ENCODE measurements at regions not wholly inside any gene's neighbourhood (a gene's known extent, or its start where the extent isn't known, plus 50 kb on each side); places are given as distances from the start of the nearest gene placed in this dataset.
"Not testable (repeated sequence)": the region's sequence is repeated elsewhere in the genome, so short reads cannot be mapped to it uniquely, and the experiment has no call there.

DNA sequence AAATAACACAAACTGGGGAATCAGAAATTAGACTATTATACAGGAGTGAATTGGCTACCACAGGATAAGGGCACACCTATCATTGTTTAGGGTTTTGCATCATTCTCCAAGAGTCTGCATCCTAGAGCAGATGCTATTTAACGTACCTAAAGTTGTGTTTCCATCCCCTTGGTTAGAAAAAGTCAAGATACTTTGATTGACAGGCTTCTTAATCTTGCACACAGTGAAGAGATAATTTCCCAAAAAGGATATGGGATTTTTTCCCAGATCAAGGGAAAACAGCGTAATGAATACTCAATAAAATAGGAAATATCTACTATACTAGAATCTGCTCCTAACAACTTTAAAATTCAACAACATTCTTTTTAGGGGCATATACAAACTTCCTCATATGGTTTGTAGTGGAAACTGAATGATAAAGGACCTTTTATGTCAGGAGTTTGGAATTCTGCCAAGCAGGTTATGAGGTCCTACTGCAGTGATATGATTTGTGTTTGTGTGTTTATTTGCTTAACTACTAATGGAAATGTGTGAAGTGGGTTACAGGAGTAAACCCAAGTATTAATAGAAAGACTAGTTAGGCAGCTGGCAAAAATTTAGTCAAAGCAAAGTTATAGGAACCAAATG is 124.1 kb upstream of the MME start:
- Mint-ChIP-seq H3K4me1 (no peaks in the 10 kb centered on the region), H3K36me3 (no peaks in the 10 kb centered on the region), H3K27ac (no peak overlapping the region), H3K4me3 (no peak overlapping the region), H3K9me3 (no peaks in the 10 kb centered on the region), H3K27me3 (no peaks in the 10 kb centered on the region)

DNA sequence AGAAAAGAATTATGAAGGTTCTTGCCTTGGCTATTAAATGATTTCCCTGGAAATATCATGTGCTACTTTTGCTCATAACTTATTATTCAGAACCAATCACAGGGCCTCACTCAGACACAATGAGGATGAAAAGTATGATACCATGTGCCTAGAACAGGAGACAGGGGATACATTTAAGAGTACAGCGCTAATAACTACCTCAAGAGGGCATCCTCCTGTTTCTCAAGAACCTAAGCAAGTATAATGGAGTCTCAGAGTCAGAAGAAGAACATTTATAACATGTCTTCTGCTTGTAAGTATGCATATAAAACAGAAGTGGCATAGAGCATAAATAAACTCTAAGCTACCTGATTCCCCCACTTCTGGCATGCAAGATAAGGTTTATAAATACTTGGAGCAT is 125.4 kb upstream of the MME start:
- no peak overlapping the region for H3K4me3 Mint-ChIP-seq

GRCh38 chr3:154953538-154953937 is 126.6 kb upstream of the MME start:
- Mint-ChIP-seq H3K27ac (no peak overlapping the region), H3K27me3 (no peaks in the 10 kb centered on the region), H3K36me3 (no peaks in the 10 kb centered on the region), H3K9me3 (peaks cover 0 to 3% (median 0%) of the 10 kb centered on the region in 3 donors), H3K4me3 (no peak overlapping the region), H3K4me1 (no peaks in the 10 kb centered on the region)

More for the DNA sequence above, 125.4 kb upstream of the MME start:
- peaks cover 0 to under 1% (median 0%) of the 10 kb centered on the region in 3 donors for H3K9me3 Mint-ChIP-seq
- no peaks in the 10 kb centered on the region for H3K36me3 Mint-ChIP-seq
- H3K27me3 Mint-ChIP-seq = no peaks in the 10 kb centered on the region
- H3K4me1 Mint-ChIP-seq = no peaks in the 10 kb centered on the region
- no peak overlapping the region for H3K27ac Mint-ChIP-seq

DNA sequence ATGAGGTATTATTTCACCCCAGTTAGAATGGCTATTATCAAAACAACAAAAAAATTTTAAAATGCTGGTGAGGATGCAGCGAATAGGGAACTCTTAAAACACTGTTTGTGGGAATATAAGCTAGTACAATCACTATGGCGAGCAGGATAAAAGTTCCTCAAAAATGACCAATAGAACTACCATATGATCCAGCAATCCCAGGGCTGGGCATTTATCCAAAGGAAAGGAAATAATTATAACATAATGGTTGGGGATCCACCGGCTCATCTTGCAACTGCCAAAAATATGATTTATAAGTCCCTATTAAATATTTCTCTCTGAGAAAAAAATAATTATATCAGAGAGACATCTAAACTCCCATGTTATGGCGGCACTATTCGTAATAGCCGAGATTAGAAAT is 127.6 kb upstream of the MME start:
- H3K27me3 Mint-ChIP-seq = no peaks in the 10 kb centered on the region
- no peaks in the 10 kb centered on the region for H3K4me1 Mint-ChIP-seq
- no peak overlapping the region for H3K4me3 Mint-ChIP-seq
- no peaks in the 10 kb centered on the region for H3K36me3 Mint-ChIP-seq
- H3K9me3 Mint-ChIP-seq = peaks cover 0 to 4% (median 0%) of the 10 kb centered on the region in 3 donors
- H3K27ac Mint-ChIP-seq = no peak overlapping the region

DNA sequence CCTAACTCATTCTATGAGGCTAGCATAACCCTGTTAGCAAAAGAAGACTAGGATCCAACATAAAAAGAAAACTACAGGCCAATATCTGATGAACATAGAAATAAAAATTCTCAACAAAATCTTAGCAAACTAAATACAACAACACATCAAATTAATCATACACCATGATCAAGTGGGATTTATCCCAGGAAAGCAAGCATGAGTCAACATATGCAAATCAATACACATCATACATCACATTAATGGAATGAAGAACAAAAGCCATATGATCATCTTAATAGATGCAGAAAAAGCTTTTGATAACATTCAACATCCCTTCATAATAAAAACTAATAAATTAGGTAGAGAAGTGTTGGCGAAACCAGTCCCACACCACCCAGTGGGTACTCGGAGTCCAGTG is 136.1 kb upstream of the MME start:
- H3K4me3 Mint-ChIP-seq = no peak overlapping the region
- H3K9me3 Mint-ChIP-seq = peaks cover 3 to 16% (median 14%) of the 10 kb centered on the region in 3 donors
- H3K27ac Mint-ChIP-seq = no peak overlapping the region
- no peaks in the 10 kb centered on the region for H3K36me3 Mint-ChIP-seq
- H3K4me1 Mint-ChIP-seq = no peaks in the 10 kb centered on the region
- H3K27me3 Mint-ChIP-seq = no peaks in the 10 kb centered on the region

DNA sequence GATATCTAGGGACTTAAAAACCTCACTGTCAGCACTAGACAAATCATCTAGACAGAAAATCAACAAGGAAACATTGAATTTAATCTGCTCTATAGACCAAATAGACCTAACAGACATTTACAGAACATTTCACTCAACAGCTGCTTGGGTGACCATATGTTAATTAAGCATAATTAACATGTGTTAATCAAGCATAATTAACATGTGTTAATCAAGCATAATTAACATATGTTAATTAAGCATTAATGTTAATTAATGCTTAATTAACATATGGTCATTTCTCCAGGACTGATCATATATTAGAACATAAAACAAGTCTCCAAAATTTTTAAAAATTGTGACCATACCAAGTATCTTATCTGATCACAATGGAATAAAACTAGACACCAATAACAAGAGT is 137.3 kb upstream of the MME start:
- Mint-ChIP-seq H3K27me3 (no peaks in the 10 kb centered on the region), H3K9me3 (peaks cover 4 to 16% (median 13%) of the 10 kb centered on the region in 3 donors), H3K4me1 (no peaks in the 10 kb centered on the region), H3K36me3 (no peaks in the 10 kb centered on the region), H3K27ac (no peak overlapping the region), H3K4me3 (no peak overlapping the region)

GRCh38 chr3:154936196-154936595 is 143.9 kb upstream of the MME start:
- Mint-ChIP-seq H3K27ac (no peak overlapping the region), H3K4me3 (no peak overlapping the region), H3K9me3 (peaks cover 4 to 7% (median 6%) of the 10 kb centered on the region in 3 donors)

GRCh38 chr3:154933581-154933980 is 146.5 kb upstream of the MME start:
- H3K4me1 Mint-ChIP-seq = no peaks in the 10 kb centered on the region
- H3K4me3 Mint-ChIP-seq = no peak overlapping the region
- H3K9me3 Mint-ChIP-seq = peaks cover 0 to 3% (median 2%) of the 10 kb centered on the region in 3 donors
- no peaks in the 10 kb centered on the region for H3K36me3 Mint-ChIP-seq
- H3K27me3 Mint-ChIP-seq = no peaks in the 10 kb centered on the region
- no peak overlapping the region for H3K27ac Mint-ChIP-seq

More at GRCh38 chr3:154936196-154936595, 143.9 kb upstream of the MME start:
- no peaks in the 10 kb centered on the region for H3K27me3 Mint-ChIP-seq
- no peaks in the 10 kb centered on the region for H3K4me1 Mint-ChIP-seq
- H3K36me3 Mint-ChIP-seq = no peaks in the 10 kb centered on the region

DNA sequence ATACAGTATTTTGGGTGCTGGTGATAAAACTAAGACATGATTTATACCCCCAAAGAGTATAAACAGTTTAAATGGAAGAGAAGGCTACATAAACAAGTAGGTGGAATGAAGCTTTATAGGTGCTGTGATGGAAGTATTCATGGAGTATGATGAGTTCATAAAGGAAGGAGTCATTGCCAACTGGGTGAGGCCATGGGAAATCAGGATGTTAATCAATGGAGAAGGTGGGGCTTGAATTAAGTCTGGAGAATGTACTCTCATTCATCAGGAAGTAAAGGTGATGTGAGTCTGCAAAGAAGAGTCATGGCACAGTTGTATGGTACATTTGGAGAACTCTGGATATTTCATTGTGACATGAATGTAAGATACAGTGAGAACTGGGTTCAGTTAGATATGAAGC is 147.5 kb upstream of the MME start:
- Mint-ChIP-seq H3K4me3 (no peak overlapping the region), H3K9me3 (peaks cover 0 to 2% (median under 1%) of the 10 kb centered on the region in 3 donors), H3K27ac (no peak overlapping the region), H3K4me1 (no peaks in the 10 kb centered on the region), H3K36me3 (no peaks in the 10 kb centered on the region), H3K27me3 (no peaks in the 10 kb centered on the region)

DNA sequence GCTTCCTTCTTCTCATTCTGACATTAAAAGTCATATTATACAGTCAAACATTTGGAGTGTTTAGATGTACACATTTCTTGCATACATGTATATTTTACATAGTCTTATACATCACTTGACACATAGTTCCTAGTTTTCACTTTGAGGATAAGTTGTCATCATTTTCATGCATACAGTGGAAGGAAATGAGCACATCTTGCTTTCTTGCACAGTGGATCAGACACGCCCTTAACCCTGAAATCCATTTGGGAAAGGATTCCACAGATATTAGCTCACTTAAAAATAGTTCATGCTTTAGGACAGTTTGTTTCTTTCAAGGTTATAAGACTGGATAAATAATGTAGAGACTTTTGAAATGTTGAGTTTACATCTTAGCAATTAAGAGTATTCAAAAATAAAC is 148.6 kb upstream of the MME start:
- H3K27ac Mint-ChIP-seq = no peak overlapping the region
- H3K9me3 Mint-ChIP-seq = peaks cover 0 to 2% (median 0%) of the 10 kb centered on the region in 3 donors
- H3K4me3 Mint-ChIP-seq = no peak overlapping the region
- no peaks in the 10 kb centered on the region for H3K4me1 Mint-ChIP-seq
- H3K36me3 Mint-ChIP-seq = no peaks in the 10 kb centered on the region
- H3K27me3 Mint-ChIP-seq = no peaks in the 10 kb centered on the region

DNA sequence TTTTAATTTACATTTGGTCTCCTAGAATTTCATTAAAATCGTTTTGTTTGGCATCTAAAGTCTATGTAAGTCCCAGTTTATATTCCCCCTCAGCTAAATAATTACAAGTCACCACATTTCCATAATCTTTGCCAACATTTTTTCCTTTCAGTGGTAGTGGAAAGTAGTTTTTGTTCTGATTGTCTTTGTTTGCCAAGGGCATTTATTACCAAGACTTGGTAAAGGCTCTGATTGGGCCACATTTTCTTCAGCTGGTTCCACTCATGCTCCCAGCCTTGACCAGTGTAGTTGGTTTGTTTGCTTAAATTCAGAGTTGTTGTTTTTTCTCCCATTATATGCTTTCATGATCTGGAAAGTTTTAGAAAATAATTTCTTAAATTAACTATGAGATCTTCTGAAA is 153.4 kb upstream of the MME start:
- no peak overlapping the region for H3K4me3 Mint-ChIP-seq
- no peaks in the 10 kb centered on the region for H3K27me3 Mint-ChIP-seq
- no peak overlapping the region for H3K27ac Mint-ChIP-seq
- H3K36me3 Mint-ChIP-seq = no peaks in the 10 kb centered on the region
- peaks cover 0 to 2% (median 2%) of the 10 kb centered on the region in 3 donors for H3K9me3 Mint-ChIP-seq
- no peaks in the 10 kb centered on the region for H3K4me1 Mint-ChIP-seq

DNA sequence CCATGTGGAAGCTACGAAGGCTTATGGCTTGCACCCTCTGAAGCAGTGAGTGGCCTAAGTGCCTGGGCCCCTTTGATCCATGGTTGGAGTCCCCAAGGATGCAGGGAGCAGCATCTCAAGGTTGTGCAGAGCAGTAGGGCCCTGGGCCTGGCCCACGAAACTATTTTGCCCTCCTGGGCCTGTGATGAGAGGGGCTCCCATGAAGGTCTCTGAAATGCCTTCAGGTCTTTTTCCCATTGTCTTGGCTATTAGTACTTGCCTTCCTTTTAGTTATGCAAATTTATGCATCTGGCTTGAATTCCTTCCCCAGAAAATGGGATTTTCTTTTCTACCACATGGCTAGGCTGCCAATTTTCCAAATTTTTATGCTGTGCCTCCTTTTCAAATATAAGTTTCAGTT is 158.8 kb upstream of the MME start:
- Mint-ChIP-seq H3K27me3 (no peaks in the 10 kb centered on the region), H3K27ac (no peak overlapping the region), H3K36me3 (no peaks in the 10 kb centered on the region), H3K4me1 (no peaks in the 10 kb centered on the region), H3K9me3 (peaks cover 2 to 13% (median 3%) of the 10 kb centered on the region in 3 donors), H3K4me3 (no peak overlapping the region)

GRCh38 chr3:154919226-154919625 is 160.9 kb upstream of the MME start:
- H3K4me3 Mint-ChIP-seq = no peak overlapping the region
- H3K27ac Mint-ChIP-seq = no peak overlapping the region
- no peaks in the 10 kb centered on the region for H3K4me1 Mint-ChIP-seq
- H3K27me3 Mint-ChIP-seq = no peaks in the 10 kb centered on the region
- H3K9me3 Mint-ChIP-seq = peaks cover 3 to 27% (median 4%) of the 10 kb centered on the region in 3 donors
- H3K36me3 Mint-ChIP-seq = no peaks in the 10 kb centered on the region

DNA sequence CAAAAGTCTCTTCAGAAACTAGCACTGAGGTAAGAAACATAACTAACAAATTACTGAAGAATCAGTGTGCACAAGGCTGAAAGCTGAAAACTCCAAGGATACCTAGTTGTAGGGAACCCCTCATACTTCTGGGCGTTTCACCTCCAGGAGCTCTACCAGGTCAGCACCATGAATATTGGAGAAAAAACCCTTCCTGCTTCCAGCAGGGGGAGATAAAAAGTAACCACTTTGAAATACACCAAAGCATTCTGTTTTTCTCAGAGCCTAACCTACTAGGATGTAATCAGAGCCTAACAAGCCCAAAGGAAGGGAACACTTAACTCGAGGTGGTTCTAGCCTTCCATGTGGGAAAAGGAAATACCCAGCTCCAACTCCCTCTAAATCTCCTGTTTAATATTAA is 175.8 kb upstream of the MME start:
- no peak overlapping the region for H3K27ac Mint-ChIP-seq

DNA sequence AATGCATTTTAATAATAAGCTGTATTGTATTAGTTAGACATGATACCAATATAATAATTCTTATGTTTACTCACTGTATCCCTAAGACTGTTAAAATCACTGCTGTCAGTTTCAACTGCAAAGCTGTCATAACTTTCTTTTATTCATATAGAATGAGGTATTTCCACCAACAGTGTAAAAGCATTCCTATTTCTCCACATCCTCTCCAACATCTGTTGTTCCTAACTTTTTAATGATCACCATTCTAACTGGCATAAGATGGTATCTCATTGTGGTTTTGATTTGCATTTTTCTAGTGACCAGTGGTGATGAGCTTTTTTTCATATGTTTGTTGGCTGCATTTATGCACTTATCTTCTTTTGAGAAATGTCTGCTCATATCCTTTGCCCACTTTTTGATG is 177.6 kb upstream of the MME start:
- H3K27ac Mint-ChIP-seq, H3K36me3 Mint-ChIP-seq, H3K4me3 Mint-ChIP-seq, H3K4me1 Mint-ChIP-seq, H3K9me3 Mint-ChIP-seq, H3K27me3 Mint-ChIP-seq: not testable (repeated sequence)

More for the DNA sequence above, 175.8 kb upstream of the MME start:
- Mint-ChIP-seq H3K27me3 (no peaks in the 10 kb centered on the region), H3K4me3 (no peak overlapping the region), H3K36me3 (no peaks in the 10 kb centered on the region), H3K9me3 (peaks cover 0 to 1% (median 0%) of the 10 kb centered on the region in 3 donors), H3K4me1 (no peaks in the 10 kb centered on the region)

GRCh38 chr3:154901278-154901677 is 178.8 kb upstream of the MME start:
- Mint-ChIP-seq H3K4me1 (no peaks in the 10 kb centered on the region), H3K27me3 (no peaks in the 10 kb centered on the region), H3K27ac (no peak overlapping the region), H3K4me3 (no peak overlapping the region), H3K36me3 (no peaks in the 10 kb centered on the region), H3K9me3 (peaks cover 0 to under 1% (median 0%) of the 10 kb centered on the region in 3 donors)
